Esophagus squamous epithelium (tissue), 4 donors: ENCODE measurements at regions not wholly inside any gene's neighbourhood (a gene's known extent, or its start where the extent isn't known, plus 50 kb on each side); places are given as distances from the start of the nearest gene placed in this dataset.

Source experiments
- CTCF ChIP-seq, 6 experiments: fragments of 450-650 bp in 4 of 6; fragments of 200-600 bp in 2 of 6; sonication (generic) in 2 of 6; IDR thresholded peaks; one replicate each; pipeline ENCODE4 v1.5.1; 2016 to 2019; ENCODE audit warnings: antibody characterized with exemption in 6 of 6, mild to moderate bottlenecking in 4 of 6, moderate library complexity in 4 of 6
- POLR2A ChIP-seq, 4 donors: fragments of 450-650 bp; IDR thresholded peaks; one replicate each; pipeline ENCODE4 v1.6.1; 2017; ENCODE audit warnings: antibody characterized with exemption in 4 of 4, mild to moderate bottlenecking in 4 of 4, moderate library complexity in 3 of 4

- TF ChIP-seq CTCF (IDR thresholded peaks at IDR 0.05) = no peak
- TF ChIP-seq POLR2A (IDR thresholded peaks at IDR 0.05) = no peak
Measured at GRCh38 chr18:67411116-67411515, 105.4 kb downstream of the DSEL start.
